H1 (cell line): ENCODE measurements at regions not wholly inside any gene's neighbourhood (a gene's known extent, or its start where the extent isn't known, plus 50 kb on each side); places are given as distances from the start of the nearest gene placed in this dataset.

Source experiments
- CTCF ChIA-PET: fragments of 300-600 bp; sonication (Branson Sonifier 250); formaldehyde crosslinking; loops from one replicate; lab custom pipeline; 2021; ENCODE audit not compliant: partially characterized antibody; lab: Charles Lee
- POLR2A ChIA-PET: fragments of 300-600 bp; sonication (Branson Sonifier 250); formaldehyde crosslinking; loops from one replicate; lab custom pipeline; 2021; ENCODE audit warnings: inconsistent platforms; ENCODE audit not compliant: partially characterized antibody; lab: Charles Lee
- DNase-seq, 2 experiments: peaks; one replicate each; pipeline versions ENCODE4 v3.0.0 to v3.0.0-alpha.2; 2010 to 2022; ENCODE audit warnings: low spot score in 2 of 2, low read depth in 1 of 2, mixed read lengths in 1 of 2
- FAIRE-seq: peaks from 2 replicates; lab custom pipeline; 2011; peaks lifted over from hg19 to GRCh38; lab: Jason Lieb, UNC
- H2AFZ ChIP-seq: 2 replicates; pipeline ENCODE4 v1.8.1; 2012; ENCODE audit warnings: low read length, inconsistent platforms
- H2AK5ac ChIP-seq: 2 replicates; pipeline ENCODE4 v1.6.1; 2013; ENCODE audit warnings: low read depth, low read length
- H2BK120ac ChIP-seq: replicated peaks from 2 replicates; pipeline ENCODE3; 2013; ENCODE audit warnings: low read depth, low read length, inconsistent platforms
- H2BK12ac ChIP-seq: 2 replicates; pipeline ENCODE4 v1.6.1; 2013; ENCODE audit warnings: low read depth, low read length
- H2BK15ac ChIP-seq: 2 replicates; pipeline ENCODE4 v1.6.1; 2013; ENCODE audit warnings: low read length
- H2BK20ac ChIP-seq: 2 replicates; pipeline ENCODE4 v1.6.1; 2013; ENCODE audit warnings: low read length
- H2BK5ac ChIP-seq: 2 replicates; pipeline ENCODE4 v1.6.1; 2013; ENCODE audit warnings: low read depth, low read length
- H3K14ac ChIP-seq: 2 replicates; pipeline ENCODE4 v1.6.1; 2013; ENCODE audit warnings: inconsistent platforms; ENCODE audit not compliant: insufficient read length
- H3K18ac ChIP-seq: 2 replicates; pipeline ENCODE4 v1.6.1; 2013; ENCODE audit warnings: low read length; ENCODE audit errors: extremely low read depth
- H3K23ac ChIP-seq: 2 replicates; pipeline ENCODE4 v1.6.1; 2013; ENCODE audit warnings: inconsistent platforms; ENCODE audit not compliant: insufficient read length
- H3K23me2 ChIP-seq: 2 replicates; pipeline ENCODE4 v1.6.1; 2013; ENCODE audit warnings: low read depth, low read length
- H3K27ac ChIP-seq: 2 replicates; pipeline ENCODE4 v1.6.1; 2011; ENCODE audit warnings: low read depth, low read length, inconsistent platforms
- H3K27me3 ChIP-seq, 4 experiments: replicated peaks in 1 of 4; 1 replicate in 1 of 4; 2 replicates in 3 of 4; pipeline versions ENCODE4 v1.6.1 to v1.8.1; 2011 to 2013; ENCODE audit warnings: low read length in 3 of 4, mild to moderate bottlenecking in 3 of 4, inconsistent platforms in 2 of 4, mixed read lengths in 2 of 4, moderate library complexity in 1 of 4; ENCODE audit not compliant: control insufficient read depth in 3 of 4, insufficient read depth in 3 of 4; ENCODE audit errors: extremely low read depth in 1 of 4
- H3K36me3 ChIP-seq, 4 experiments: 2 replicates each; pipeline versions ENCODE4 v1.6.1 to v1.8.1; 2011 to 2013; ENCODE audit warnings: mild to moderate bottlenecking in 4 of 4, low read length in 3 of 4, moderate library complexity in 2 of 4, control low read depth in 1 of 4, inconsistent platforms in 1 of 4; ENCODE audit not compliant: insufficient read depth in 4 of 4, control insufficient read depth in 2 of 4
- H3K4ac ChIP-seq: replicated peaks from 2 replicates; pipeline ENCODE3; 2013; ENCODE audit warnings: low read length, low read depth, mixed read lengths, inconsistent platforms; ENCODE audit not compliant: insufficient read length
- H3K4me1 ChIP-seq, 4 experiments: replicated peaks in 1 of 4; 1 replicate in 1 of 4; 2 replicates in 3 of 4; pipeline versions ENCODE4 v1.6.1 to v1.8.1; 2011 to 2013; ENCODE audit warnings: low read length in 3 of 4, inconsistent platforms in 2 of 4, mixed read lengths in 1 of 4; ENCODE audit not compliant: insufficient read depth in 4 of 4, control insufficient read depth in 3 of 4
- H3K4me2 ChIP-seq, 2 experiments: 2 replicates each; pipeline versions ENCODE4 v1.6.1 to v1.8.1; 2011 to 2013; ENCODE audit warnings: low read depth in 2 of 2, low read length in 2 of 2, control low read depth in 1 of 2, inconsistent platforms in 1 of 2, mild to moderate bottlenecking in 1 of 2; ENCODE audit not compliant: insufficient read depth in 1 of 2
- H3K4me3 ChIP-seq, 4 experiments: fragments of 200-600, 300-600 bp in 1 of 4; sonication (generic), shearing (Covaris generic), sonication (Bioruptor Twin) in 1 of 4; 2 replicates each; pipeline versions ENCODE4 v1.5.1 to v1.8.1; 2011 to 2016; ENCODE audit warnings: low read length in 4 of 4, low read depth in 3 of 4, control low read depth in 2 of 4, inconsistent platforms in 2 of 4, mild to moderate bottlenecking in 2 of 4, mixed read lengths in 1 of 4, moderate library complexity in 1 of 4; ENCODE audit not compliant: insufficient read depth in 2 of 4; ENCODE audit errors: extremely low read depth in 1 of 4
- H3K56ac ChIP-seq: replicated peaks from 2 replicates; pipeline ENCODE3; 2013; ENCODE audit warnings: low read depth, mild to moderate bottlenecking, mixed read lengths, low read length, inconsistent platforms; ENCODE audit not compliant: insufficient read length
- H3K79me1 ChIP-seq: 2 replicates; pipeline ENCODE4 v1.6.1; 2013; ENCODE audit warnings: low read depth, low read length, control low read depth
- H3K79me2 ChIP-seq, 2 experiments: 2 replicates each; pipeline versions ENCODE4 v1.6.1 to v1.8.1; 2012 to 2013; ENCODE audit warnings: low read length in 2 of 2, mild to moderate bottlenecking in 2 of 2, inconsistent platforms in 1 of 2; ENCODE audit not compliant: insufficient read depth in 2 of 2, control insufficient read depth in 1 of 2
- H3K9ac ChIP-seq, 4 experiments: replicated peaks in 1 of 4; 1 replicate in 1 of 4; 2 replicates in 3 of 4; pipeline versions ENCODE4 v1.6.1 to v1.8.1; 2011 to 2013; ENCODE audit warnings: low read depth in 3 of 4, low read length in 3 of 4, control low read depth in 2 of 4, mild to moderate bottlenecking in 2 of 4, moderate library complexity in 2 of 4, inconsistent platforms in 1 of 4; ENCODE audit errors: extremely low read depth in 1 of 4
- H3K9me3 ChIP-seq, 2 experiments: 2 replicates each; pipeline versions ENCODE4 v1.6.1 to v1.8.1; 2012 to 2013; ENCODE audit warnings: mild to moderate bottlenecking in 2 of 2, moderate library complexity in 2 of 2, control low read depth in 1 of 2, inconsistent platforms in 1 of 2, low read depth in 1 of 2, low read length in 1 of 2, mixed read lengths in 1 of 2; ENCODE audit not compliant: insufficient read depth in 2 of 2
- H4K20me1 ChIP-seq, 2 experiments: replicated peaks in 1 of 2; 2 replicates each; pipeline versions ENCODE3 to v1.8.1; 2011 to 2013; ENCODE audit warnings: inconsistent platforms in 2 of 2, low read length in 2 of 2, mild to moderate bottlenecking in 1 of 2; ENCODE audit not compliant: insufficient read depth in 2 of 2, control insufficient read depth in 1 of 2
- H4K5ac ChIP-seq: 2 replicates; pipeline ENCODE4 v1.6.1; 2013; ENCODE audit warnings: low read length, low read depth, mixed read lengths, inconsistent platforms; ENCODE audit not compliant: insufficient read length
- H4K8ac ChIP-seq: 2 replicates; pipeline ENCODE4 v1.8.0; 2013; ENCODE audit warnings: mild to moderate bottlenecking, moderate library complexity, low read length, inconsistent platforms; ENCODE audit not compliant: insufficient read depth; ENCODE audit errors: extremely low read depth
- H4K91ac ChIP-seq: replicated peaks from 2 replicates; pipeline ENCODE3; 2013; ENCODE audit warnings: low read length, mixed read lengths, inconsistent platforms; ENCODE audit not compliant: insufficient read length
- CBX8 ChIP-seq: fragments of 300-800, 300-1000 bp; sonication (generic); IDR thresholded peaks from 2 replicates; pipeline ENCODE4 v1.7.1; 2016; ENCODE audit warnings: low read depth, low read length, borderline replicate concordance
- CHD2 ChIP-seq: IDR thresholded peaks from 2 replicates; pipeline ENCODE4 v1.6.1; 2012; ENCODE audit warnings: low read length, improper control_type of control experiment
- CREB1 ChIP-seq: IDR thresholded peaks from 2 replicates; pipeline ENCODE4 v1.6.1; 2012; ENCODE audit warnings: inconsistent platforms
- EGR1 ChIP-seq: IDR thresholded peaks from 2 replicates; pipeline ENCODE4 v1.6.1; 2011; ENCODE audit warnings: low read depth, low read length, borderline replicate concordance
- FOSL1 ChIP-seq: IDR thresholded peaks from 2 replicates; pipeline ENCODE4 v1.6.1; 2011; ENCODE audit warnings: mild to moderate bottlenecking, low read depth, low read length, moderate library complexity; ENCODE audit not compliant: insufficient read depth
- JUN ChIP-seq: IDR thresholded peaks from 2 replicates; pipeline ENCODE4 v1.6.1; 2011; ENCODE audit warnings: low read depth, mild to moderate bottlenecking, improper control_type of control experiment, low read length
- KDM4A ChIP-seq: IDR thresholded peaks from one replicate; pipeline ENCODE4 v1.7.1; 2012; ENCODE audit warnings: low read depth, mild to moderate bottlenecking, moderate library complexity, low read length, inconsistent platforms; ENCODE audit not compliant: severe bottlenecking
- NRF1 ChIP-seq: IDR thresholded peaks from 2 replicates; pipeline ENCODE4 v1.6.1; 2011; ENCODE audit warnings: mild to moderate bottlenecking, low read depth, low read length, improper control_type of control experiment
- RBBP5 ChIP-seq: IDR thresholded peaks from 2 replicates; pipeline ENCODE4 v1.7.1; 2012; ENCODE audit warnings: low read depth, mild to moderate bottlenecking, inconsistent platforms, low read length, moderate library complexity, borderline replicate concordance
- SP4 ChIP-seq: IDR thresholded peaks from 2 replicates; pipeline ENCODE4 v1.6.1; 2012; ENCODE audit warnings: low read length, inconsistent platforms
- TAF1 ChIP-seq: IDR thresholded peaks from 2 replicates; pipeline ENCODE4 v1.6.1; 2011; ENCODE audit warnings: mild to moderate bottlenecking, low read depth, low read length
- TEAD4 ChIP-seq: IDR thresholded peaks from 2 replicates; pipeline ENCODE4 v1.6.1; 2012; ENCODE audit warnings: low read depth, low read length, inconsistent platforms, mixed read lengths
- WGBS, 2 experiments: shearing (Covaris generic) in 1 of 2; methylation state at CpG; one replicate each; pipeline versions ENCODE4 v1.1.6 to v1.1.7; 2013 to 2015; ENCODE audit warnings: low lambda C conversion rate in 2 of 2, mixed read lengths in 2 of 2, inconsistent platforms in 1 of 2, low coverage in 1 of 2, missing lambda C conversion rate in 1 of 2; ENCODE audit not compliant: insufficient replicate concordance in 2 of 2, insufficient coverage in 1 of 2, insufficient read length in 1 of 2; ENCODE audit errors: extremely low coverage in 1 of 2, missing lambda C conversion rate in 1 of 2; 5-methylcytosine and 5-hydroxymethylcytosine counted together
- TF ChIP-seq, protein P1 (sequence below): IDR thresholded peaks from 2 replicates; pipeline ENCODE4 v1.6.1; 2011; ENCODE audit warnings: low read depth, mild to moderate bottlenecking, low read length; ENCODE audit not compliant: insufficient read depth

DNA sequence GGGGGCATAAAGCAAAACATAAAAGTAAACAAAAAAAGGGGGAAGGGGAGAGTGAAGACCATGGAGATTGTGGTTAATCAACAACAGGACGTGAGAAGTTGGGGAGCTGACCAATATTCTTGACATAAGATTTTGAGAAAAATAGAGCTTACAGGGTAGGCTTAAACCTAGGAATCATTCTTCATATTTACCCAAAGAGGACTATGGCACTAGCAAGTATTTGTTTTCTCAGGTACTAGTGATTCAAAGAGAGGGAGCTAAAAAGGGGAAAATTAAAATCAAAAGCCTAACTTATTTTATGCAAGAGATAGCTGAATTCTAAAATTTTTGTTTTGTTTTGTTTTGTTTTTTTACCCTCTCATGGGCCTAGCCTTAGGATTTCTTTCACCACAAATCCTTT, 427.5 kb downstream of the PIK3R1 start:
- Histone ChIP-seq H3K27ac (no peak overlapping the region), H3K56ac (no peak overlapping the region), H3K23me2 (no peaks in the 10 kb centered on the region), H3K9me3 (no peaks in the 10 kb centered on the region), H3K4me2 (no peak overlapping the region), H3K14ac (no peak overlapping the region), H2BK15ac (no peak overlapping the region), H3K23ac (no peak overlapping the region), H3K18ac (no peak overlapping the region), H3K27me3 (no peaks in the 10 kb centered on the region), H3K4ac (no peak overlapping the region), H2BK12ac (no peak overlapping the region), H3K79me1 (no peaks in the 10 kb centered on the region), H2BK20ac (no peak overlapping the region), H3K9ac (no peak overlapping the region), H3K36me3 (no peaks in the 10 kb centered on the region), H2AK5ac (no peak overlapping the region), H3K4me1 (peaks cover 0 to 2% (median 0%) of the 10 kb centered on the region in 4 experiments; a peak in 1 of 7 replicates), H2BK120ac (no peak overlapping the region), H4K8ac (no peak overlapping the region), H3K4me3 (no peak overlapping the region), H2BK5ac (no peak overlapping the region), H3K79me2 (no peaks in the 10 kb centered on the region), H4K91ac (no peak overlapping the region), H4K5ac (no peak overlapping the region), H2AFZ (no peak overlapping the region)
- POLR2A ChIA-PET = no interaction called here
- 0% methylated on average over 1 of the region's 1 CpG; no CpG with 5 or more reads in 1 of the 2 experiments for WGBS, 2 experiments
- no peak for FAIRE-seq
- CTCF ChIA-PET = interaction anchor here (0.7 to 2.8 kb wide), 2 partner anchors 8 to 756 kb away, joined by 3 to 10 read pairs; no protein-coding TSS in a partner anchor
- TF ChIP-seq CREB1 = no peak
- TF ChIP-seq CHD2 = no peak
- no peak for TF ChIP-seq RBBP5
- TF ChIP-seq, protein P1, sequence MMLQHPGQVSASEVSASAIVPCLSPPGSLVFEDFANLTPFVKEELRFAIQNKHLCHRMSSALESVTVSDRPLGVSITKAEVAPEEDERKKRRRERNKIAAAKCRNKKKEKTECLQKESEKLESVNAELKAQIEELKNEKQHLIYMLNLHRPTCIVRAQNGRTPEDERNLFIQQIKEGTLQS = no peak
- TF ChIP-seq FOSL1 = no peak
- TF ChIP-seq SP4 = no peak
- TF ChIP-seq JUN = no peak
- no peak for TF ChIP-seq CBX8
- TF ChIP-seq EGR1 = no peak
- no peak for TF ChIP-seq TAF1
- no peak for TF ChIP-seq NRF1
- TF ChIP-seq TEAD4 = no peak
- no peak for TF ChIP-seq KDM4A
- TF ChIP-seq, all 59 proteins: peak for 0
- H4K20me1 ChIP-seq = no peaks in the 10 kb centered on the region
- DNase-seq = no peak
